Astrocyte of the cerebellum (primary cell): ENCODE measurements at regions not wholly inside any gene's neighbourhood (a gene's known extent, or its start where the extent isn't known, plus 50 kb on each side); places are given as distances from the start of the nearest gene placed in this dataset.

Source experiments
- DNase-seq: peaks from one replicate; pipeline ENCODE4 v3.0.0-alpha.2; 2011; ENCODE audit warnings: low read depth
- H3K4me3 ChIP-seq: 2 replicates; pipeline ENCODE4 v1.5.1; 2011; ENCODE audit warnings: mild to moderate bottlenecking, low read depth, low read length, moderate library complexity
- in situ Hi-C: cut with HindIII; loops from 2 replicates; pipeline ENCODE4 v1.10.0; 2017; ENCODE audit warnings: low sequenced_read_pairs
- TF ChIP-seq, protein P1 (sequence below): IDR thresholded peaks from 2 replicates; pipeline ENCODE4 v1.5.1; 2012; ENCODE audit warnings: low read length, low read depth, moderate library complexity, mild to moderate bottlenecking; ENCODE audit errors: missing control alignments

DNA sequence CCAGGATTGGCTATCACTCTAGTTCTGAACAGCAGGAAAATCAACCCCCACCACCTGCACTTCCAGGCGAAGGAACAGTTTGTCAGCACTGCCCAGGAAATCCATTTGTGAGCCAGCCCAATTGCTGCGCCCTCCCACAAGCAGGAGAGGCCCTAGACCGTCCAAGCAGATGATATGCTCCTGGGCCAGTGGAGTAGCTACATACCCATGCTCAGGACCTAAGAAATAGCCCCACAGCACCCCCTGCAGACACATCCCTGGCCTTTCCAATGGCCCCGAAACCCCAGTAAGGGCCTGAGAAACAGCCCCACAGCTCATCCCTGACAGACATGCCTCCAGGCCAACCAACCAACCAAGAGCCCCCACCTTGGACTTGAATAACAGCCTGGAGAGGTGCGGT, 111.5 kb upstream of the ZC3H11B start:
- TF ChIP-seq, protein P1, sequence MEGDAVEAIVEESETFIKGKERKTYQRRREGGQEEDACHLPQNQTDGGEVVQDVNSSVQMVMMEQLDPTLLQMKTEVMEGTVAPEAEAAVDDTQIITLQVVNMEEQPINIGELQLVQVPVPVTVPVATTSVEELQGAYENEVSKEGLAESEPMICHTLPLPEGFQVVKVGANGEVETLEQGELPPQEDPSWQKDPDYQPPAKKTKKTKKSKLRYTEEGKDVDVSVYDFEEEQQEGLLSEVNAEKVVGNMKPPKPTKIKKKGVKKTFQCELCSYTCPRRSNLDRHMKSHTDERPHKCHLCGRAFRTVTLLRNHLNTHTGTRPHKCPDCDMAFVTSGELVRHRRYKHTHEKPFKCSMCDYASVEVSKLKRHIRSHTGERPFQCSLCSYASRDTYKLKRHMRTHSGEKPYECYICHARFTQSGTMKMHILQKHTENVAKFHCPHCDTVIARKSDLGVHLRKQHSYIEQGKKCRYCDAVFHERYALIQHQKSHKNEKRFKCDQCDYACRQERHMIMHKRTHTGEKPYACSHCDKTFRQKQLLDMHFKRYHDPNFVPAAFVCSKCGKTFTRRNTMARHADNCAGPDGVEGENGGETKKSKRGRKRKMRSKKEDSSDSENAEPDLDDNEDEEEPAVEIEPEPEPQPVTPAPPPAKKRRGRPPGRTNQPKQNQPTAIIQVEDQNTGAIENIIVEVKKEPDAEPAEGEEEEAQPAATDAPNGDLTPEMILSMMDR: no peak
- no peak overlapping the region for H3K4me3 ChIP-seq
- DNase-seq: no peak
- in situ Hi-C loops: no loop called here

DNA sequence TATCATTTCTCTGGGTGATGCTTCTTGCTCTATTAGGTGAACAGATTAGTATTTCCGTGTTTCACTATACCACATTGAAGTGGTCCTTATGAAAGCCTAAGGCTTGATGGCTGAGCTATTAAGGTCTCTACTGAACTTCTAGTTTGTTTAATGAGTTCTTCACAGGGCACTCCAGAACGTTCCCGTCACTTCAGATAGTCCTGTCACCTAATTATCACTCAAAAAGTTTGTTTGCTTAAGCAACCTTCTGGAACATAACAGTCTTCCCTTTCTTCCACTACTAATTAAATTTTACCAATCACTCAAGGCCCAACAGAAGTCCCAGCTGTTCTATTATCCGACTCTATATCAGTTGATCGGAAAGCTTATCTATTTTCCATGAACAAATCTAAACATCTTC, 104.6 kb upstream of the ZC3H11B start:
- TF ChIP-seq, protein P1: no peak
- in situ Hi-C loops: no loop called here
- no peak for DNase-seq
- no peak overlapping the region for H3K4me3 ChIP-seq

DNA sequence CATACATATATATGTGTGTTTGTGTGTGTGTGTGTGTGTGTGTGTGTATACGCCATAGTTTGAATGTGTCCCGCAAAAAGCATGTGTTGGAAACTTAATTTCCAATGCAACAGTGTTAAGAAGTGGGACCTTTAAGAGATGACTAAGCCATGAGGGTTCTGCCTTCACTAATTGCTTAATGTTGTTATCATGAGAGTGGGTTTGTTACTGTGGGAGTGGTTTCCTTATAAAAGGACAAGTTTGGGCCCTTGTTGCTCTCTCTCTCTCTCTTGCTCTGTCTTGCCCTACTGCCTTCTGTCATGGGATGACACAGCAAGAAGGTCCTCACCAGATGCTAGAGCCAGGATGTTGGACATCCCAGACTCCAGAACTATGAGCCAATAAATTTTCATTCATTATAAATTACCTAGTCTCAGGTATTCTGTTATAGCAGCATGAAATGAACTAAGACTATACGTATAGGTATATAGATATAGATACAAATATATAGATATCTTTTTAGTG, 103.8 kb upstream of the ZC3H11B start:
- no peak overlapping the region for H3K4me3 ChIP-seq
- in situ Hi-C loops: no loop called here
- TF ChIP-seq, protein P1: no peak
- DNase-seq: no peak

DNA sequence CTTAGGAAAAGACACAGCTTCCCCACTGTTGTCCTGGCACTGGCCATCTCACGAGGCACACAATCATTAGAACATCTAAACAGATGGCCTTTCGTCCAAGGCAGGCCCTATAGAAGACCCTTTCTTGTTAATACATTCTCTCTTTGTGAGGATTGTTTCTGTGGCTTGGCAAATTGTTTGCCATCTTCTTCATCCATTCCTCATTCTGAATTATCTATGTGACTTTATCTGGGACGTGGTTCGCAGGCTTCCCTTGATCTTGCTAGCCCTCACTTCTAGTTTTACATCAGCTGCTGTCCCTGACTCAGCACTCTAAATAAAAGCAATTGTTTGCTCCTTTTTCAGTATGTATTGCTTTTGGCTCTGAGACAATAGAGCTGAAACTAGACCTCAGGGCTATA, 101.1 kb upstream of the ZC3H11B start:
- no peak overlapping the region for H3K4me3 ChIP-seq
- TF ChIP-seq, protein P1: no peak
- DNase-seq: no peak
- in situ Hi-C loops: no loop called here

DNA sequence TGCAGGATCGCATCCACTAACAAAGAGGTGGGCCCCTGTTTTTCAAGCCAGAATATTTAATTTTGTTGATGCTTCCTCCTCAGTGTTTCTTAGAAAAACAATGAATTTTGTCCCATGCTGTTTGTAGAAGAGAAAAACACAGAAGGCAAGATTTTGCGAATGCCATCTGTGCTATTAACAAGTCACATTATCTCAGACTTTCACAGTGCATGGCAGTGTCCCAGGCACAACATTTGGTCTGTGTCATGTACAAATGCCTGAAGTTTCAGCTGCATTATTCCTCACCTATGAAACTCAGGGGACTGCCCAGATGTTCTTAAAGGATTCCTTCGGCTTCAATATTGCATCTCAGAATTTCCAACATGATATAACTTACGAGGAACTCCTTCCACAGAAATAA, 99.6 kb upstream of the ZC3H11B start:
- in situ Hi-C loops: no loop called here

DNA sequence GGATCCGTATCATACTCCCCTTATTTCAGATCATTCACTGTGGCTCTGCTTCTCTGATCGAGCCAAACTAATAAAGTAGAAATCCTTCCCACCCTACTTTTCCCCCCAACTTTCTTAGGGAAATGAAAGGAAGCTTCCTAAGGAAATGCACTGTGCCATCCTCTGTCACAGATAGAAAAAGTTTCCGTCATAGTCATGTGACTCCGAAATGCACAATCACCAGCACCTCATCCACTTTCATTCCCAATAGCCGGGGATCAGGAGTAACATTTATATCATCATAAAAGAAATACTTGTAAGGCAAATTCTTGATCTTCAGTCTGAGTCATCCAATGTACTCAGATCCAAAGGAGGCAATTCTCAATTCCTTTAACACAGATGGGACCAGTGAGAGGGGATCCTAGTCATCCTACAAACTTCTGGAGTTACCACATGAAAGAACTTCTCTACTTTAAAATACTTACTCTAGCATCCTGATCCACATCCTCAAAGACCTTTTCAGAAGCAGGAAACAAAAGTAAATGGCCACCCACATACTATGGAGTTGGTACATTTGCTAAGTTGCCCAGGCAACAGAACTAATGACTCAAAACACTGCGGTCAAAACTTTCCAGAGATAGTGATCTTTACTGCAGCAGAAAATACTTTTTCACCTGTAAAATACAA, 97.8 kb upstream of the ZC3H11B start:
- TF ChIP-seq, protein P1: no peak
- peak; percentile 95 for DNase-seq
- in situ Hi-C loops: no loop called here
- no peak overlapping the region for H3K4me3 ChIP-seq

More for the DNA sequence above, 99.6 kb upstream of the ZC3H11B start:
- no peak for DNase-seq
- H3K4me3 ChIP-seq: no peak overlapping the region
- TF ChIP-seq, protein P1: no peak
